WTC11 (cell line): ENCODE measurements at regions not wholly inside any gene's neighbourhood (a gene's known extent, or its start where the extent isn't known, plus 50 kb on each side); places are given as distances from the start of the nearest gene placed in this dataset.

Source experiments
- ATAC-seq: fragments of 200-7000 bp; cut with Tn5 transposase; 2 replicates; pipeline ENCODE4 v1.10.0; 2021; ENCODE audit warnings: mild to moderate bottlenecking, moderate library complexity
- CTCF ChIA-PET: fragments of 300-600 bp; sonication (Branson Sonifier 250); formaldehyde crosslinking; loops from one replicate; lab custom pipeline; 2021; ENCODE audit warnings: antibody characterized with exemption; lab: Charles Lee
- POLR2A ChIA-PET: fragments of 350-600 bp; sonication (Branson Sonifier 250); formaldehyde crosslinking; loops from one replicate; lab custom pipeline; 2021; ENCODE audit warnings: antibody characterized with exemption; lab: Charles Lee
- DNase-seq: peaks from one replicate; pipeline ENCODE4 v3.0.0; 2021; ENCODE audit warnings: low spot score
- H3K27ac Mint-ChIP-seq: 2 replicates; pipeline ENCODE4 v1.8.0; 2021; ENCODE audit warnings: mixed read lengths
- H3K27me3 Mint-ChIP-seq: 2 replicates; pipeline ENCODE4 v1.8.0; 2021; ENCODE audit warnings: low read depth, mild to moderate bottlenecking, moderate library complexity, mixed read lengths
- H3K36me3 Mint-ChIP-seq: 2 replicates; pipeline ENCODE4 v1.8.0; 2021; ENCODE audit warnings: mixed read lengths
- H3K4me1 Mint-ChIP-seq: 2 replicates; pipeline ENCODE4 v1.8.0; 2022; ENCODE audit warnings: mixed read lengths
- H3K4me3 Mint-ChIP-seq: 2 replicates; pipeline ENCODE4 v1.8.0; 2021; ENCODE audit warnings: mild to moderate bottlenecking, moderate library complexity, mixed read lengths
- H3K9me3 Mint-ChIP-seq: 2 replicates; pipeline ENCODE4 v1.8.0; 2021; ENCODE audit warnings: mixed read lengths
- ARID4B ChIP-seq: sonication (generic); formaldehyde crosslinking; IDR thresholded peaks from 2 replicates; pipeline ENCODE4 v1.8.0; 2023; ENCODE audit warnings: missing genetic modification reagents, mild to moderate bottlenecking, borderline replicate concordance
- ATF3 ChIP-seq: sonication (generic); formaldehyde crosslinking; conservative IDR thresholded peaks from 2 replicates; pipeline ENCODE4 v1.8.1; 2022; ENCODE audit warnings: mild to moderate bottlenecking, missing genetic modification reagents
- CDX4 ChIP-seq: fragments of 250-450 bp; sonication (Bioruptor Pico); IDR thresholded peaks from 2 replicates; pipeline ENCODE4 v1.9.0; 2021; ENCODE audit warnings: moderate library complexity, mild to moderate bottlenecking, inconsistent platforms, borderline replicate concordance
- E2F4 ChIP-seq: sonication (generic); formaldehyde crosslinking; IDR thresholded peaks from 2 replicates; pipeline ENCODE4 v1.8.1; 2022; ENCODE audit warnings: low read depth, mild to moderate bottlenecking, moderate library complexity, missing genetic modification reagents, borderline replicate concordance
- ELF4 ChIP-seq: sonication (generic); formaldehyde crosslinking; IDR thresholded peaks from 2 replicates; pipeline ENCODE4 v1.8.1; 2022; ENCODE audit warnings: low read depth, mild to moderate bottlenecking, moderate library complexity, missing genetic modification reagents
- ERG ChIP-seq: fragments of 250-450 bp; sonication (Bioruptor Pico); IDR thresholded peaks from 2 replicates; pipeline ENCODE4 v1.8.0; 2021; ENCODE audit warnings: mild to moderate bottlenecking
- FOXP1 ChIP-seq: sonication (generic); formaldehyde crosslinking; IDR thresholded peaks from 2 replicates; pipeline ENCODE4 v1.8.0; 2022; ENCODE audit warnings: missing genetic modification reagents, mild to moderate bottlenecking, moderate library complexity, borderline replicate concordance
- GRHL2 ChIP-seq: fragments of 250-450 bp; sonication (Bioruptor Pico); IDR thresholded peaks from 2 replicates; pipeline ENCODE4 v1.8.0; 2022; ENCODE audit warnings: mild to moderate bottlenecking, moderate library complexity; ENCODE audit not compliant: insufficient replicate concordance, severe bottlenecking
- GTF2I ChIP-seq: fragments of 250-450 bp; sonication (Bioruptor Pico); conservative IDR thresholded peaks from 2 replicates; pipeline ENCODE4 v1.4.0; 2021; ENCODE audit warnings: mild to moderate bottlenecking
- JUN ChIP-seq: sonication (generic); formaldehyde crosslinking; IDR thresholded peaks from 2 replicates; pipeline ENCODE4 v1.8.0; 2023; ENCODE audit warnings: mild to moderate bottlenecking, missing genetic modification reagents
- MLX ChIP-seq: sonication (generic); formaldehyde crosslinking; IDR thresholded peaks from 2 replicates; pipeline ENCODE4 v1.8.1; 2023; ENCODE audit warnings: mild to moderate bottlenecking, missing genetic modification reagents, moderate library complexity
- MXD4 ChIP-seq: fragments of 250-450 bp; sonication (Bioruptor Pico); IDR thresholded peaks from 2 replicates; pipeline ENCODE4 v1.8.0; 2021; ENCODE audit warnings: mild to moderate bottlenecking, moderate library complexity, borderline replicate concordance
- NFE2L1 ChIP-seq: sonication (generic); formaldehyde crosslinking; IDR thresholded peaks from 2 replicates; pipeline ENCODE4 v1.8.1; 2023; ENCODE audit warnings: missing genetic modification reagents
- PREB ChIP-seq: sonication (generic); formaldehyde crosslinking; IDR thresholded peaks from 2 replicates; pipeline ENCODE4 v1.8.1; 2022; ENCODE audit warnings: mild to moderate bottlenecking, missing genetic modification reagents, moderate library complexity, borderline replicate concordance
- RELA ChIP-seq: sonication (generic); formaldehyde crosslinking; IDR thresholded peaks from 2 replicates; pipeline ENCODE4 v1.8.1; 2022; ENCODE audit warnings: missing genetic modification reagents, mild to moderate bottlenecking, borderline replicate concordance
- SMAD3 ChIP-seq: sonication (generic); formaldehyde crosslinking; IDR thresholded peaks from 2 replicates; pipeline ENCODE4 v1.8.0; 2022; ENCODE audit warnings: missing genetic modification reagents, mild to moderate bottlenecking, borderline replicate concordance
- SMAD4 ChIP-seq: sonication (generic); formaldehyde crosslinking; IDR thresholded peaks from 2 replicates; pipeline ENCODE4 v1.8.0; 2022; ENCODE audit warnings: mild to moderate bottlenecking, missing genetic modification reagents
- USF1 ChIP-seq: sonication (generic); formaldehyde crosslinking; IDR thresholded peaks from 2 replicates; pipeline ENCODE4 v1.8.0; 2022; ENCODE audit warnings: mild to moderate bottlenecking, missing genetic modification reagents
- ZNF138 ChIP-seq: sonication (generic); formaldehyde crosslinking; conservative IDR thresholded peaks from 2 replicates; pipeline ENCODE4 v1.8.1; 2022; ENCODE audit warnings: mild to moderate bottlenecking, moderate library complexity, missing genetic modification reagents
- ZNF263 ChIP-seq: sonication (generic); formaldehyde crosslinking; IDR thresholded peaks from 2 replicates; pipeline ENCODE4 v1.8.1; 2022; ENCODE audit warnings: low read depth, mild to moderate bottlenecking, moderate library complexity, missing genetic modification reagents

- H3K9me3 Mint-ChIP-seq = no peaks in the 10 kb centered on the region
- TF ChIP-seq GTF2I (no peak), JUN (no peak), RELA (CRISPR knock-in tag) (no peak), GRHL2 (CRISPR knock-in tag) (no peak), FOXP1 (CRISPR knock-in tag) (no peak), ATF3 (CRISPR knock-in tag) (no peak), NFE2L1 (CRISPR knock-in tag) (no peak), MLX (CRISPR knock-in tag) (no peak), E2F4 (CRISPR knock-in tag) (no peak), ZNF138 (CRISPR knock-in tag) (no peak), SMAD3 (CRISPR knock-in tag) (no peak), ERG (no peak), CDX4 (CRISPR knock-in tag) (no peak), USF1 (CRISPR knock-in tag) (no peak)
- no peaks in the 10 kb centered on the region for H3K36me3 Mint-ChIP-seq
- no peak overlapping the region for H3K27ac Mint-ChIP-seq
- no peaks in the 10 kb centered on the region for H3K27me3 Mint-ChIP-seq
- ChIA-PET CTCF (no interaction called here), POLR2A (no interaction called here)
- DNase-seq = no peak
- ATAC-seq = no peak
- no peak overlapping the region for H3K4me3 Mint-ChIP-seq
- no peaks in the 10 kb centered on the region for H3K4me1 Mint-ChIP-seq
Observed at GRCh38 chr13:78443839-78444238, 159.5 kb downstream of the POU4F1 start.

GRCh38 chr13:78437781-78438180 is 165.6 kb downstream of the POU4F1 start:
- ATAC-seq (no peak), DNase-seq (no peak)
- Mint-ChIP-seq H3K36me3 (no peaks in the 10 kb centered on the region), H3K9me3 (no peaks in the 10 kb centered on the region), H3K4me1 (peaks cover 8% of the 10 kb centered on the region), H3K27ac (no peak overlapping the region), H3K4me3 (no peak overlapping the region), H3K27me3 (no peaks in the 10 kb centered on the region)
- TF ChIP-seq CDX4 (CRISPR knock-in tag) (no peak), SMAD4 (CRISPR knock-in tag) (no peak), PREB (CRISPR knock-in tag) (no peak), RELA (CRISPR knock-in tag) (no peak), MXD4 (no peak), ELF4 (CRISPR knock-in tag) (no peak), ARID4B (CRISPR knock-in tag) (no peak), ZNF263 (CRISPR knock-in tag) (no peak)
- CTCF ChIA-PET = no interaction called here
- POLR2A ChIA-PET = no interaction called here
